Prostate gland (tissue), 2 donors: ENCODE measurements at regions not wholly inside any gene's neighbourhood (a gene's known extent, or its start where the extent isn't known, plus 50 kb on each side); places are given as distances from the start of the nearest gene placed in this dataset.

Experiments used
- POLR2A ChIP-seq: fragments of 450-650 bp; IDR thresholded peaks from one replicate; pipeline ENCODE4 v1.6.1; 2016; ENCODE audit warnings: antibody characterized with exemption, mild to moderate bottlenecking
- POLR2AphosphoS5 ChIP-seq: sonication (generic); formaldehyde crosslinking; IDR thresholded peaks from one replicate; pipeline ENCODE4 v1.6.1; 2017; ENCODE audit warnings: antibody characterized with exemption
- TF ChIP-seq, protein P1 (sequence below), 4 experiments: fragments of 200-600 bp in 2 of 4; fragments of 450-650 bp in 2 of 4; sonication (generic) in 2 of 4; IDR thresholded peaks; 1 replicate in 3 of 4; 2 replicates in 1 of 4; pipeline ENCODE4 v1.5.1; 2016 to 2019; ENCODE audit warnings: antibody characterized with exemption in 4 of 4, mild to moderate bottlenecking in 2 of 4, moderate library complexity in 2 of 4

DNA sequence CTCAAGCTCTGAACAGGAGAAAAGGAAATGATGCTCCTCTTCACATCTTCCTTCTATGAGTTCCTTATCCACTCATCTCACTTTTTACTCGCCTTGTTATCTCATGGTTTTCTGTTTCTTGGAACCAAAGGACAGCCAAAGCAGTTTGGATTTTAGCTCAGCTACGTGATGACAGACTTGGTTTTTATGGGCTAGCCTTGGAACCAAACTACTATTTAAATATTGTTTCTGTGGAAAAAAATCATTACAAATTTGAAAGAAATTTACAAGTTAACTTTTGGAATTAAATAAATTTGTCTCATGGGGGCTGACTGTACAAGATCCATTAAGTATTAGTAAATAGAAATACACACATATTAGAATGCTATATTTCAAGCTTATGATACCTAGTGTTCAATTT lies 727.8 kb upstream of the FANCL start:
- TF ChIP-seq, protein P1, sequence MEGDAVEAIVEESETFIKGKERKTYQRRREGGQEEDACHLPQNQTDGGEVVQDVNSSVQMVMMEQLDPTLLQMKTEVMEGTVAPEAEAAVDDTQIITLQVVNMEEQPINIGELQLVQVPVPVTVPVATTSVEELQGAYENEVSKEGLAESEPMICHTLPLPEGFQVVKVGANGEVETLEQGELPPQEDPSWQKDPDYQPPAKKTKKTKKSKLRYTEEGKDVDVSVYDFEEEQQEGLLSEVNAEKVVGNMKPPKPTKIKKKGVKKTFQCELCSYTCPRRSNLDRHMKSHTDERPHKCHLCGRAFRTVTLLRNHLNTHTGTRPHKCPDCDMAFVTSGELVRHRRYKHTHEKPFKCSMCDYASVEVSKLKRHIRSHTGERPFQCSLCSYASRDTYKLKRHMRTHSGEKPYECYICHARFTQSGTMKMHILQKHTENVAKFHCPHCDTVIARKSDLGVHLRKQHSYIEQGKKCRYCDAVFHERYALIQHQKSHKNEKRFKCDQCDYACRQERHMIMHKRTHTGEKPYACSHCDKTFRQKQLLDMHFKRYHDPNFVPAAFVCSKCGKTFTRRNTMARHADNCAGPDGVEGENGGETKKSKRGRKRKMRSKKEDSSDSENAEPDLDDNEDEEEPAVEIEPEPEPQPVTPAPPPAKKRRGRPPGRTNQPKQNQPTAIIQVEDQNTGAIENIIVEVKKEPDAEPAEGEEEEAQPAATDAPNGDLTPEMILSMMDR (IDR thresholded peaks at IDR 0.05) = no peak
- TF ChIP-seq POLR2A = no peak
- no peak for TF ChIP-seq POLR2AphosphoS5
